Mesenchymal stem cell (in vitro differentiated cells and primary cell): ENCODE measurements at regions not wholly inside any gene's neighbourhood (a gene's known extent, or its start where the extent isn't known, plus 50 kb on each side); places are given as distances from the start of the nearest gene placed in this dataset.

Experiments
- DNase-seq: peaks from one replicate; pipeline ENCODE4 v3.0.0-alpha.2; 2013
- H2AFZ ChIP-seq: one replicate; pipeline ENCODE4 v1.6.1; 2013; ENCODE audit warnings: low read depth, mild to moderate bottlenecking, control low read depth, inconsistent platforms, low read length, moderate library complexity
- H2AK5ac ChIP-seq: 2 replicates; pipeline ENCODE4 v1.6.1; 2013; ENCODE audit warnings: low read length, moderate library complexity, mild to moderate bottlenecking, inconsistent platforms; ENCODE audit not compliant: severe bottlenecking
- H2BK120ac ChIP-seq: one replicate; pipeline ENCODE4 v1.6.1; 2013; ENCODE audit warnings: low read depth, mild to moderate bottlenecking, inconsistent platforms, low read length, moderate library complexity
- H2BK12ac ChIP-seq, 2 experiments: one replicate each; pipeline ENCODE4 v1.6.1; 2013; ENCODE audit warnings: inconsistent platforms in 2 of 2, low read length in 2 of 2, mild to moderate bottlenecking in 2 of 2, moderate library complexity in 2 of 2, control low read depth in 1 of 2
- H2BK15ac ChIP-seq: one replicate; pipeline ENCODE4 v1.6.1; 2013; ENCODE audit warnings: mild to moderate bottlenecking, low read depth, inconsistent platforms; ENCODE audit not compliant: poor library complexity, severe bottlenecking
- H2BK5ac ChIP-seq: 2 replicates; pipeline ENCODE4 v1.6.1; 2013; ENCODE audit warnings: low read depth, mild to moderate bottlenecking, low read length, control low read depth, inconsistent platforms; ENCODE audit not compliant: poor library complexity, severe bottlenecking
- H3K14ac ChIP-seq, 2 experiments: one replicate each; pipeline ENCODE4 v1.6.1; 2013; ENCODE audit warnings: inconsistent platforms in 2 of 2, low read length in 2 of 2, control low read depth in 1 of 2, mild to moderate bottlenecking in 1 of 2, moderate library complexity in 1 of 2
- H3K18ac ChIP-seq, 2 experiments: one replicate each; pipeline ENCODE4 v1.6.1; 2013; ENCODE audit warnings: inconsistent platforms in 2 of 2, low read length in 2 of 2, control low read depth in 1 of 2, low read depth in 1 of 2, mild to moderate bottlenecking in 1 of 2
- H3K23ac ChIP-seq, 2 experiments: one replicate each; pipeline ENCODE4 v1.6.1; 2013; ENCODE audit warnings: inconsistent platforms in 2 of 2, low read length in 2 of 2, mild to moderate bottlenecking in 2 of 2, moderate library complexity in 2 of 2, control low read depth in 1 of 2
- H3K27ac ChIP-seq: 2 replicates; pipeline ENCODE4 v1.5.1; 2013; ENCODE audit warnings: mild to moderate bottlenecking, moderate library complexity, low read length, control low read depth, inconsistent platforms; ENCODE audit not compliant: poor library complexity, severe bottlenecking
- H3K27me3 ChIP-seq, 2 experiments: 2 replicates each; pipeline versions ENCODE4 v1.6.1 to v1.7.0; 2013; ENCODE audit warnings: low read length in 2 of 2, mild to moderate bottlenecking in 2 of 2, moderate library complexity in 2 of 2, control low read depth in 1 of 2, inconsistent platforms in 1 of 2; ENCODE audit not compliant: control insufficient read depth in 1 of 2, insufficient read depth in 1 of 2
- H3K36me3 ChIP-seq, 2 experiments: 2 replicates each; pipeline versions ENCODE4 v1.6.1 to v1.7.0; 2013; ENCODE audit warnings: low read length in 2 of 2, control low read depth in 1 of 2, inconsistent platforms in 1 of 2, low read depth in 1 of 2, mild to moderate bottlenecking in 1 of 2; ENCODE audit not compliant: insufficient read depth in 2 of 2, control insufficient read depth in 1 of 2
- H3K4ac ChIP-seq, 2 experiments: one replicate each; pipeline ENCODE4 v1.6.1; 2013; ENCODE audit warnings: inconsistent platforms in 2 of 2, low read length in 2 of 2, mild to moderate bottlenecking in 2 of 2, moderate library complexity in 2 of 2, control low read depth in 1 of 2, low read depth in 1 of 2
- H3K4me1 ChIP-seq: 2 replicates; pipeline ENCODE4 v1.6.1; 2013; ENCODE audit warnings: low read depth, low read length, control low read depth; ENCODE audit not compliant: control insufficient read depth, insufficient read depth
- H3K4me2 ChIP-seq: 2 replicates; pipeline ENCODE4 v1.6.1; 2013; ENCODE audit warnings: low read length, mild to moderate bottlenecking, inconsistent platforms; ENCODE audit not compliant: poor library complexity, severe bottlenecking
- H3K4me3 ChIP-seq, 2 experiments: 2 replicates each; pipeline versions ENCODE4 v1.5.1 to v1.7.0; 2013; ENCODE audit warnings: low read length in 2 of 2, mild to moderate bottlenecking in 2 of 2, control low read depth in 1 of 2, low read depth in 1 of 2; ENCODE audit not compliant: insufficient read depth in 1 of 2
- H3K79me1 ChIP-seq: replicated peaks from 2 replicates; pipeline ENCODE4 v1.6.1; 2013; ENCODE audit warnings: mild to moderate bottlenecking, control low read depth, low read length, inconsistent platforms; ENCODE audit not compliant: poor library complexity, severe bottlenecking
- H3K9ac ChIP-seq: 2 replicates; pipeline ENCODE4 v1.7.0; 2013; ENCODE audit warnings: mild to moderate bottlenecking, low read length, moderate library complexity
- H3K9me3 ChIP-seq: 2 replicates; pipeline ENCODE4 v1.7.0; 2013; ENCODE audit warnings: mild to moderate bottlenecking, low read length; ENCODE audit not compliant: control insufficient read depth
- H4K8ac ChIP-seq: one replicate; pipeline ENCODE4 v1.6.1; 2013; ENCODE audit warnings: inconsistent platforms, mild to moderate bottlenecking, low read length, moderate library complexity
- H4K91ac ChIP-seq: one replicate; pipeline ENCODE4 v1.6.1; 2013; ENCODE audit warnings: mild to moderate bottlenecking, low read length, inconsistent platforms
- WGBS: methylation state at CpG from one replicate; pipeline ENCODE4 v1.1.7; 2013; ENCODE audit warnings: mixed read lengths; 5-methylcytosine and 5-hydroxymethylcytosine counted together

DNA sequence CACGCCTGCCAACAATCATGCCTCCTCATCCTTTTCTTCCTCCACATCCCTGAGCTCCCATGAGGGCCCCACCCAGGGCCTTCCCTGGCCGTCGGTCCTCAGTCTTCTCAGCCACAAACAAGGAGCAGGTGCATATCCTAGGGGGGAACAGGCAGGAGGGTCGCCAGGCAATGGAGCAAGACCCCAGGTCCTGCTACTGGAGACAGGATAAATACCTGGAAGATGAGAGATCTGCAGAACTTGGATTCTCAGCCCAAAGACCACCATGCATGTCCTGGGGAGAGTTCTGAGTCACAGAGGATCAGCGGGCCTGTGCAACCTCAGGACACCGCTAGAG lies 344.7 kb upstream of the TSHZ3 start:
- H3K4me1 ChIP-seq = no peaks in the 10 kb centered on the region
- no peak overlapping the region for H3K9ac ChIP-seq
- H3K4me2 ChIP-seq = no peak overlapping the region
- no peak overlapping the region for H2BK5ac ChIP-seq
- H3K36me3 ChIP-seq = no peaks in the 10 kb centered on the region
- H2AFZ ChIP-seq = no peak overlapping the region
- H3K4me3 ChIP-seq = no peak overlapping the region
- H4K8ac ChIP-seq = no peak overlapping the region
- no peak overlapping the region for H2AK5ac ChIP-seq
- H3K9me3 ChIP-seq = peaks cover 7% of the 10 kb centered on the region
- 69% methylated on average over 6 of the region's 6 CpGs for WGBS
- H3K4ac ChIP-seq = no peak overlapping the region
- H4K91ac ChIP-seq = no peak overlapping the region
- H3K27me3 ChIP-seq = peaks cover 0 to 2% of the 10 kb centered on the region in 2 experiments
- no peak overlapping the region for H3K23ac ChIP-seq
- DNase-seq = no peak
- no peak overlapping the region for H2BK15ac ChIP-seq
- no peak overlapping the region for H2BK120ac ChIP-seq
- H2BK12ac ChIP-seq = no peak overlapping the region
- no peak overlapping the region for H3K27ac ChIP-seq
- H3K79me1 ChIP-seq = no peaks in the 10 kb centered on the region
- no peak overlapping the region for H3K14ac ChIP-seq
- H3K18ac ChIP-seq = no peak overlapping the region

DNA sequence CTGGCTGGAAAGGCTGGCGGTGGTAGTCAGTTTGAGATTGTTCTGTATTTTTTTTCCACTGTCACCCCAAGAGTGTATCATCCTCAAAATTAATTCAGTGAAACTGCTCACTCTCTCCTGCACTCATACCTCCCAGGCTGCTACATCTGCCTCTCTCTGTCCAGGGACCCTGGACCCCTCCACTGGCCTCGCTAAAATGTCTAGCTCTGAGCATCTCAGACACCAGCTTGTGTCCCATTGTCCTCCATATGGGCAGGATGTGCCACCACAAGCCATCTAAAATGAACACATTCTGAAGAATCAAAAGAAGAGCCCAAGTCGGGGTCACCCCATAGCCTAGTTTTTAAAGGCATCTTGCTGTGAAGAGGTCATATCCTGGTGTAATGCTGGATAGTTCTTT lies 345.5 kb upstream of the TSHZ3 start:
- no peak overlapping the region for H3K23ac ChIP-seq
- H3K14ac ChIP-seq = no peak overlapping the region
- no peak overlapping the region for H2BK15ac ChIP-seq
- H3K4me1 ChIP-seq = no peaks in the 10 kb centered on the region
- no peak overlapping the region for H3K27ac ChIP-seq
- H4K8ac ChIP-seq = no peak overlapping the region
- no peak overlapping the region for H3K9ac ChIP-seq
- no peaks in the 10 kb centered on the region for H3K36me3 ChIP-seq
- no peak overlapping the region for H3K4me2 ChIP-seq
- DNase-seq = no peak
- no peak overlapping the region for H3K4me3 ChIP-seq
- H2BK5ac ChIP-seq = no peak overlapping the region
- peaks cover 0 to 2% of the 10 kb centered on the region in 2 experiments for H3K27me3 ChIP-seq
- 84% methylated on average over 2 of the region's 3 CpGs for WGBS
- peak overlapping the region in 1 of 2 experiments; percentile 42 for H3K18ac ChIP-seq
- H2BK120ac ChIP-seq = no peak overlapping the region
- H2BK12ac ChIP-seq = no peak overlapping the region
- H2AFZ ChIP-seq = no peak overlapping the region
- H4K91ac ChIP-seq = no peak overlapping the region
- no peaks in the 10 kb centered on the region for H3K79me1 ChIP-seq
- no peak overlapping the region for H3K4ac ChIP-seq
- no peak overlapping the region for H2AK5ac ChIP-seq
- no peaks in the 10 kb centered on the region for H3K9me3 ChIP-seq

DNA sequence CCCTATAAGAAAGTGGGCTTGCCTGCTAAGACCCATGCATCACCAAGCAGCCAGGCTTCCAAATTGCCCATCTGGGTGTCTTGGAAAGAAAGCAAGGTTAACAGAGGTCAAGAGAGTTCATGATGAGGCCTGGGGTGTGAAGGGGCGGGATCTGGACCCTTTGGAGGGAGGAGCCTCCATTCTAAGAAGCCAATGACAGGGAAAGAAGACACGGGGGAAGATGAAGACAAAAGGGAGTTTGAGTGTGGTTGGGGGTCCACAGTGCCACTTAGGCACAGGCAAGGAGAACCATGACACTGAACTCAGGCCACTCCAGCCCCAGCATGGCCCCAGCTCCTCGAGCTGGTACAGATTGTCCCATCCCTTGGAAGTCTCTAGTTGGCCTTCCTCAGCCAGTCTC lies 350.2 kb upstream of the TSHZ3 start:
- H3K4me2 ChIP-seq = no peak overlapping the region
- WGBS = 72% methylated on average over 3 of the region's 3 CpGs

DNA sequence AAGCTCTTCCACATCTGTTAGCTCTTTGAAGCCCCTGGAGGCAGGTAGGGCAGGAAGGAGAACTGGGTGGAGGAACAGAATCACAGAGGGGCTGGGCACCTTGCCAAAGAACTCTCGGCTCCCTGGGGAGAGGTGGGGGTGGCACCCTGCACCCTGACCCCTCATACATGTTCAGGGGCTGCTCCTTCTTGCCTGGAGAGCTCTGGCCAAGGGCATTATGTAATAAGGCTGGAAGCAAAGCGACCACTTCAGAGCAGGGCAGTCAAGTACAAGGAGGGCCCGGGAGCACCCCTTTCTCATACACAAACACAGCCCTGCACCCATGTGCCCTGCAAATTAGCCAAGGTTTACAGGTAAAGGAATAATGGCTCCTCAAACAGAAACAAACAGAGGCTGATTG lies 351.9 kb upstream of the TSHZ3 start:
- H3K4me3 ChIP-seq = no peak overlapping the region
- peaks cover 9% of the 10 kb centered on the region for H3K9me3 ChIP-seq

More for the DNA sequence above, 350.2 kb upstream of the TSHZ3 start:
- Histone ChIP-seq H2BK120ac (no peak overlapping the region), H4K91ac (no peak overlapping the region), H2AFZ (no peak overlapping the region), H3K4me3 (no peak overlapping the region), H2AK5ac (no peak overlapping the region), H3K14ac (no peak overlapping the region), H2BK15ac (no peak overlapping the region), H2BK5ac (no peak overlapping the region), H3K27ac (no peak overlapping the region), H3K9ac (no peak overlapping the region), H4K8ac (no peak overlapping the region), H3K18ac (no peak overlapping the region), H3K4me1 (no peaks in the 10 kb centered on the region), H2BK12ac (no peak overlapping the region), H3K79me1 (no peaks in the 10 kb centered on the region), H3K9me3 (peaks cover 9% of the 10 kb centered on the region), H3K23ac (no peak overlapping the region), H3K36me3 (no peaks in the 10 kb centered on the region), H3K4ac (no peak overlapping the region), H3K27me3 (no peaks in the 10 kb centered on the region)
- no peak for DNase-seq

More for the DNA sequence above, 351.9 kb upstream of the TSHZ3 start:
- H2AK5ac ChIP-seq = no peak overlapping the region
- H3K4ac ChIP-seq = no peak overlapping the region
- H3K9ac ChIP-seq = no peak overlapping the region
- no peaks in the 10 kb centered on the region for H3K27me3 ChIP-seq
- H3K4me2 ChIP-seq = no peak overlapping the region
- H2BK120ac ChIP-seq = no peak overlapping the region
- H2BK15ac ChIP-seq = no peak overlapping the region
- WGBS = 78% methylated on average over 3 of the region's 3 CpGs
- no peak overlapping the region for H2BK12ac ChIP-seq
- no peak overlapping the region for H4K8ac ChIP-seq
- H3K79me1 ChIP-seq = no peaks in the 10 kb centered on the region
- no peaks in the 10 kb centered on the region for H3K4me1 ChIP-seq
- no peak for DNase-seq
- H3K18ac ChIP-seq = no peak overlapping the region
- no peak overlapping the region for H3K27ac ChIP-seq
- no peak overlapping the region for H4K91ac ChIP-seq
- no peak overlapping the region for H3K14ac ChIP-seq
- no peaks in the 10 kb centered on the region for H3K36me3 ChIP-seq
- no peak overlapping the region for H2BK5ac ChIP-seq
- no peak overlapping the region for H3K23ac ChIP-seq
- H2AFZ ChIP-seq = no peak overlapping the region
